HEK293 (cell line): ENCODE measurements at regions not wholly inside any gene's neighbourhood (a gene's known extent, or its start where the extent isn't known, plus 50 kb on each side); places are given as distances from the start of the nearest gene placed in this dataset.

ENCODE experiments used
- CTCF ChIA-PET: fragments of 350-600 bp; formaldehyde crosslinking; extraction: SDS; loops from one replicate; lab custom pipeline; 2021; ENCODE audit warnings: antibody characterized with exemption; lab: Yijun Ruan, JAX
- POLR2A ChIA-PET: fragments of 300-600 bp; formaldehyde crosslinking; extraction: SDS; loops from one replicate; lab custom pipeline; 2020; ENCODE audit warnings: antibody characterized with exemption, inconsistent platforms; lab: Yijun Ruan, JAX
- H3K27ac ChIP-seq: fragments of 200-500 bp; sonication (Bioruptor generic); 2 replicates; pipeline ENCODE4 v1.5.1; 2014; ENCODE audit warnings: low read depth, low read length, control low read depth, inconsistent platforms; ENCODE audit errors: extremely low read depth
- H3K36me3 ChIP-seq, 2 experiments: fragments of 200-500 bp in 1 of 2; sonication (Bioruptor generic) in 1 of 2; 1 replicate in 1 of 2; 2 replicates in 1 of 2; pipeline ENCODE4 v1.5.1; 2014 to 2017; ENCODE audit warnings: inconsistent platforms in 2 of 2, low read length in 2 of 2; ENCODE audit not compliant: control insufficient read depth in 2 of 2, insufficient read depth in 1 of 2
- H3K4me1 ChIP-seq: fragments of 200-500 bp; sonication (Bioruptor generic); 2 replicates; pipeline ENCODE4 v1.5.1; 2014; ENCODE audit warnings: mild to moderate bottlenecking, low read length, inconsistent platforms; ENCODE audit not compliant: control insufficient read depth, insufficient read depth
- H3K4me3 ChIP-seq: 2 replicates; pipeline ENCODE4 v1.5.1; 2011; ENCODE audit warnings: low read depth, mild to moderate bottlenecking, control low read depth, low read length, moderate library complexity
- H3K9me3 ChIP-seq: fragments of 200-500 bp; sonication (Bioruptor generic); 2 replicates; pipeline ENCODE4 v1.5.1; 2014; ENCODE audit warnings: low read depth, low read length, inconsistent platforms; ENCODE audit not compliant: control insufficient read depth, insufficient read depth
- REST ChIP-seq: fragments of 450-650 bp; formaldehyde crosslinking; IDR thresholded peaks from 2 replicates; pipeline ENCODE4 v1.5.1; 2016; ENCODE audit warnings: missing biosample characterization, missing genetic modification characterization
- ZBTB21 ChIP-seq: fragments of 450-650 bp; formaldehyde crosslinking; IDR thresholded peaks from 2 replicates; pipeline ENCODE4 v1.5.1; 2017; ENCODE audit warnings: missing biosample characterization, missing genetic modification characterization
- ZBTB8A ChIP-seq: fragments of 450-650 bp; formaldehyde crosslinking; IDR thresholded peaks from 2 replicates; pipeline ENCODE4 v1.5.1; 2016; ENCODE audit warnings: missing biosample characterization, missing genetic modification characterization
- ZNF133 ChIP-seq: fragments of 450-650 bp; formaldehyde crosslinking; IDR thresholded peaks from 2 replicates; pipeline ENCODE4 v1.5.1; 2016; ENCODE audit warnings: missing biosample characterization, missing genetic modification characterization
- ZNF302 ChIP-seq: fragments of 450-650 bp; formaldehyde crosslinking; IDR thresholded peaks from 2 replicates; pipeline ENCODE4 v1.5.1; 2016; ENCODE audit warnings: missing biosample characterization, missing genetic modification characterization, low read depth
- ZNF544 ChIP-seq: fragments of 450-650 bp; formaldehyde crosslinking; IDR thresholded peaks from 2 replicates; pipeline ENCODE4 v1.5.0; 2017; ENCODE audit warnings: missing biosample characterization, missing genetic modification characterization
- ZNF585B ChIP-seq: fragments of 450-650 bp; formaldehyde crosslinking; IDR thresholded peaks from 2 replicates; pipeline ENCODE4 v1.5.1; 2016; ENCODE audit warnings: missing biosample characterization, missing genetic modification characterization
- ZNF677 ChIP-seq: fragments of 450-650 bp; IDR thresholded peaks from 2 replicates; pipeline ENCODE4 v1.5.0; 2018; ENCODE audit warnings: missing biosample characterization, mild to moderate bottlenecking, missing genetic modification characterization, moderate library complexity
- TF ChIP-seq, protein P1 (sequence below): fragments of 450-650 bp; formaldehyde crosslinking; IDR thresholded peaks from 2 replicates; pipeline ENCODE4 v1.5.1; 2017; ENCODE audit warnings: missing biosample characterization, missing genetic modification characterization
- TF ChIP-seq, protein P2 (sequence below): fragments of 450-650 bp; formaldehyde crosslinking; IDR thresholded peaks from 2 replicates; pipeline ENCODE4 v1.5.1; 2017; ENCODE audit warnings: missing biosample characterization, missing genetic modification characterization

GRCh38 chr4:33772582-33772981, 2471.7 kb downstream of the ARAP2 start:
- Histone ChIP-seq H3K36me3 (no peaks in the 10 kb centered on the region), H3K4me3 (no peak overlapping the region), H3K9me3 (no peaks in the 10 kb centered on the region), H3K4me1 (no peaks in the 10 kb centered on the region), H3K27ac (no peak overlapping the region)
- TF ChIP-seq ZBTB8A (tag by site-specific recombination): no peak
- TF ChIP-seq, protein P1, sequence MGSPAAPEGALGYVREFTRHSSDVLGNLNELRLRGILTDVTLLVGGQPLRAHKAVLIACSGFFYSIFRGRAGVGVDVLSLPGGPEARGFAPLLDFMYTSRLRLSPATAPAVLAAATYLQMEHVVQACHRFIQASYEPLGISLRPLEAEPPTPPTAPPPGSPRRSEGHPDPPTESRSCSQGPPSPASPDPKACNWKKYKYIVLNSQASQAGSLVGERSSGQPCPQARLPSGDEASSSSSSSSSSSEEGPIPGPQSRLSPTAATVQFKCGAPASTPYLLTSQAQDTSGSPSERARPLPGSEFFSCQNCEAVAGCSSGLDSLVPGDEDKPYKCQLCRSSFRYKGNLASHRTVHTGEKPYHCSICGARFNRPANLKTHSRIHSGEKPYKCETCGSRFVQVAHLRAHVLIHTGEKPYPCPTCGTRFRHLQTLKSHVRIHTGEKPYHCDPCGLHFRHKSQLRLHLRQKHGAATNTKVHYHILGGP (tag by site-specific recombination): no peak
- ChIA-PET CTCF (no interaction called here), POLR2A (no interaction called here)

- Histone ChIP-seq H3K4me3 (no peak overlapping the region), H3K9me3 (no peaks in the 10 kb centered on the region)
- TF ChIP-seq ZBTB21: no peak
- TF ChIP-seq, protein P2, sequence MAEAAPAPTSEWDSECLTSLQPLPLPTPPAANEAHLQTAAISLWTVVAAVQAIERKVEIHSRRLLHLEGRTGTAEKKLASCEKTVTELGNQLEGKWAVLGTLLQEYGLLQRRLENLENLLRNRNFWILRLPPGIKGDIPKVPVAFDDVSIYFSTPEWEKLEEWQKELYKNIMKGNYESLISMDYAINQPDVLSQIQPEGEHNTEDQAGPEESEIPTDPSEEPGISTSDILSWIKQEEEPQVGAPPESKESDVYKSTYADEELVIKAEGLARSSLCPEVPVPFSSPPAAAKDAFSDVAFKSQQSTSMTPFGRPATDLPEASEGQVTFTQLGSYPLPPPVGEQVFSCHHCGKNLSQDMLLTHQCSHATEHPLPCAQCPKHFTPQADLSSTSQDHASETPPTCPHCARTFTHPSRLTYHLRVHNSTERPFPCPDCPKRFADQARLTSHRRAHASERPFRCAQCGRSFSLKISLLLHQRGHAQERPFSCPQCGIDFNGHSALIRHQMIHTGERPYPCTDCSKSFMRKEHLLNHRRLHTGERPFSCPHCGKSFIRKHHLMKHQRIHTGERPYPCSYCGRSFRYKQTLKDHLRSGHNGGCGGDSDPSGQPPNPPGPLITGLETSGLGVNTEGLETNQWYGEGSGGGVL: no peak
- no peak for TF ChIP-seq ZNF585B (tag by site-specific recombination)
- TF ChIP-seq, all 188 proteins: peak for 0
- CTCF ChIA-PET: interaction anchor here (0.7 kb wide), 2 partner anchors 12 to 64 kb away, joined by 4 to 6 read pairs; no protein-coding TSS in a partner anchor
- no peaks in the 10 kb centered on the region for H3K36me3 ChIP-seq
- H3K4me1 ChIP-seq: no peaks in the 10 kb centered on the region
- POLR2A ChIA-PET: no interaction called here
- no peak overlapping the region for H3K27ac ChIP-seq
These were observed 2463.1 kb downstream of the ARAP2 start for GRCh38 chr4:33780952-33781791.

GRCh38 chr4:33785843-33786242, 2458.5 kb downstream of the ARAP2 start:
- CTCF ChIA-PET: no interaction called here

More at GRCh38 chr4:33785843-33786242, 2458.5 kb downstream of the ARAP2 start:
- Histone ChIP-seq H3K4me3 (no peak overlapping the region), H3K27ac (no peak overlapping the region), H3K36me3 (no peaks in the 10 kb centered on the region), H3K9me3 (no peaks in the 10 kb centered on the region), H3K4me1 (no peaks in the 10 kb centered on the region)
- POLR2A ChIA-PET: no interaction called here
- no peak for TF ChIP-seq ZNF133
- TF ChIP-seq ZNF544 (tag by site-specific recombination): no peak
- no peak for TF ChIP-seq REST (tag by site-specific recombination)
- TF ChIP-seq ZNF677 (tag by site-specific recombination): no peak
- TF ChIP-seq ZNF302: no peak
- TF ChIP-seq, all 188 proteins: peak for 0
